Mucosa of rectum (tissue), 2 donors: ENCODE measurements at regions not wholly inside any gene's neighbourhood (a gene's known extent, or its start where the extent isn't known, plus 50 kb on each side); places are given as distances from the start of the nearest gene placed in this dataset.

ENCODE experiments used
- H3K27ac ChIP-seq, 2 donors: one replicate each; pipeline ENCODE4 v1.7.0; 2013; ENCODE audit warnings: inconsistent platforms in 2 of 2, low read depth in 2 of 2, low read length in 2 of 2
- H3K27me3 ChIP-seq, 2 donors: one replicate each; pipeline ENCODE4 v1.7.0; 2013; ENCODE audit warnings: low read length in 2 of 2; ENCODE audit not compliant: control insufficient read depth in 2 of 2, insufficient read depth in 2 of 2
- H3K36me3 ChIP-seq, 2 donors: one replicate each; pipeline ENCODE4 v1.7.0; 2013; ENCODE audit warnings: low read length in 2 of 2; ENCODE audit not compliant: control insufficient read depth in 2 of 2, insufficient read depth in 2 of 2
- H3K4me1 ChIP-seq, 2 donors: one replicate each; pipeline ENCODE4 v1.7.0; 2013; ENCODE audit warnings: low read length in 2 of 2, mild to moderate bottlenecking in 1 of 2; ENCODE audit not compliant: control insufficient read depth in 2 of 2, insufficient read depth in 2 of 2
- H3K4me3 ChIP-seq, 2 donors: one replicate each; pipeline ENCODE4 v1.7.0; 2013; ENCODE audit warnings: low read length in 2 of 2
- H3K9ac ChIP-seq, 2 donors: one replicate each; pipeline ENCODE4 v1.7.0; 2013; ENCODE audit warnings: low read length in 2 of 2, low read depth in 1 of 2, mild to moderate bottlenecking in 1 of 2
- H3K9me3 ChIP-seq, 2 donors: one replicate each; pipeline ENCODE4 v1.7.0; 2013; ENCODE audit warnings: low read length in 2 of 2; ENCODE audit not compliant: control insufficient read depth in 2 of 2
- donor health status: healthy.
- donor health status: Normal muscosa, but diverticular disease.

DNA sequence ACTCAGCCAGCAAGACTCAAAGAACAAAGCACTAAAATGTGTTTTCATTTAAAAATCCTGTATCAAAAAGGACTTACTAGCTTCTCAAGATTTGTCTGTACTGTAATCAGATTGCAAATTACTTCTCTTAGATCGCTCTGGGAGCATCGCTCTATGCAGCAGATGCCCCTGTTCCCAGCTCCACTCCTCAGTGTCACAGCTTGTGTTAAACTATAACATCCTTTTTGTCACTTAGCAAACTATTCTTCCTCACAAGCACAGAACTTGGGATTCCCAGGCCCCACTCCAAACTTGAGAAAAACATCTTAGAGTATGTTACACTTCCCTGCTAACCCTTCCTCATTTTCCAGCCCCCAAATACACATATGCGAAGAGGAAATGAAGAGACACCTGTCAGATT lies 85.1 kb upstream of the CHRM3 start:
- H3K27ac ChIP-seq = no peak overlapping the region
- H3K4me3 ChIP-seq = no peak overlapping the region
- no peaks in the 10 kb centered on the region for H3K4me1 ChIP-seq
- no peaks in the 10 kb centered on the region for H3K27me3 ChIP-seq
- H3K36me3 ChIP-seq = no peaks in the 10 kb centered on the region
- H3K9ac ChIP-seq = no peak overlapping the region
- no peaks in the 10 kb centered on the region for H3K9me3 ChIP-seq

GRCh38 chr1:239297910-239298309 lies 88.5 kb upstream of the CHRM3 start:
- Histone ChIP-seq H3K9me3 (no peaks in the 10 kb centered on the region), H3K4me1 (peaks cover 0 to 9% of the 10 kb centered on the region in 2 donors)

GRCh38 chr1:239293350-239294110 lies 92.8 kb upstream of the CHRM3 start:
- H3K27ac ChIP-seq = no peak overlapping the region
- H3K4me1 ChIP-seq = peaks cover 0 to 12% of the 10 kb centered on the region in 2 donors
- H3K27me3 ChIP-seq = no peaks in the 10 kb centered on the region
- H3K9me3 ChIP-seq = no peaks in the 10 kb centered on the region
- no peaks in the 10 kb centered on the region for H3K36me3 ChIP-seq
- no peak overlapping the region for H3K9ac ChIP-seq
- no peak overlapping the region for H3K4me3 ChIP-seq

More at GRCh38 chr1:239297910-239298309, 88.5 kb upstream of the CHRM3 start:
- Histone ChIP-seq H3K9ac (no peak overlapping the region), H3K4me3 (no peak overlapping the region), H3K27ac (no peak overlapping the region), H3K36me3 (no peaks in the 10 kb centered on the region), H3K27me3 (no peaks in the 10 kb centered on the region)

DNA sequence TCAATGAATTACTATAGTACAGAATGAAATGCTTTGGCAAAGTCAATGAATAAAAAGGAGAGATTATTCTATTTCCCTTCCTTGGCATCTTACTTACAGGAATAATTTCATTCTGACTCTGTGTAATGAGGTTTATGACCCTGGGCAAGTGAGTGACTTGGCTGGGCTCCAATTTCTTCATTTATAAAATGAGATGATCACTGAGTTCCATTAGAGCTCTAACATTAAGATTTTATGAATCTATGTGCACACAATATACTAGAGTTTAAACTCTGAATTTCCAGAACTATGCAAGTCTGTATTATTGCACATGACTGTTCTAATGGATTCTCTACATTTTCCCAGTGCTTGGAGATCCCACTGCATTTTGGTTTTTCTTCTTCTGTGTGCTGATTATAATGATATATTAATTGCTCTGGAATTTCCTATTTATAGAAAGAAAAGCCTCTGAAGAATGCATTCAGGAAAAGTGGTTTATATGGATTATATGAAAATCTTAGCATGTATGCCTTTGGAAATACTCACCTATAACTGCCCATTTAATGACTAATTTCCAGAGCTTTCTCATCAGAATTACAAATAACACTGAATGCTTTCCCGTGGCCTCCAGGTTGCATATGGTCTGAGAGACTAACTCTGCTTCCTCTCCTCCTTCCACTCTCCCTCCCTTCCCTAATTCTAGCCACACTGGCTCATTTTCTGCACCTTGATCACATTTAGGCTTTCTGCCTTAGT lies 97.4 kb upstream of the CHRM3 start:
- H3K9me3 ChIP-seq = no peaks in the 10 kb centered on the region
- no peaks in the 10 kb centered on the region for H3K36me3 ChIP-seq
- H3K27me3 ChIP-seq = no peaks in the 10 kb centered on the region
- no peak overlapping the region for H3K4me3 ChIP-seq
- H3K27ac ChIP-seq = no peak overlapping the region
- H3K9ac ChIP-seq = no peak overlapping the region
- peaks cover 0 to 10% of the 10 kb centered on the region in 2 donors for H3K4me1 ChIP-seq

DNA sequence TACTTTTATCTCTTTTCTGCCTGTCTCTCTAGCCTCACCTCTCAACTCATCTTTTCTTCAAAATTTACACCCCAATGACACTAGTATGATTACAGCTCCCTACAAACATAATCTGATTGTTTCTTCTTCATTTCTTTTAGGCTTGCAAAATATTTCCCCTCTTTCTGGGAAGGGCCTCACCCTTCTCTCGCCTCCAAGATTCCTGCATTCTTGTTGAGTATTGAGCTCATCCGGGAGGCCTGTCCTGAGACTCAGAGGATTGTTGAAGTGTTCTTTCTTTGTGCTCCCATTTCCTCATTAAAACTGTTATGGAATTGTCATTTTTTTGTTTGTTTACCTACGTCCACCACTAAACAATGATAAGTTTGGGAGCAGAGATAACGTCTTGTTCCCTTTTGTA lies 99.1 kb upstream of the CHRM3 start:
- peaks cover 0 to 5% of the 10 kb centered on the region in 2 donors for H3K4me1 ChIP-seq
- no peaks in the 10 kb centered on the region for H3K27me3 ChIP-seq
- no peak overlapping the region for H3K9ac ChIP-seq
- H3K4me3 ChIP-seq = no peak overlapping the region
- no peaks in the 10 kb centered on the region for H3K9me3 ChIP-seq
- no peak overlapping the region for H3K27ac ChIP-seq
- no peaks in the 10 kb centered on the region for H3K36me3 ChIP-seq

DNA sequence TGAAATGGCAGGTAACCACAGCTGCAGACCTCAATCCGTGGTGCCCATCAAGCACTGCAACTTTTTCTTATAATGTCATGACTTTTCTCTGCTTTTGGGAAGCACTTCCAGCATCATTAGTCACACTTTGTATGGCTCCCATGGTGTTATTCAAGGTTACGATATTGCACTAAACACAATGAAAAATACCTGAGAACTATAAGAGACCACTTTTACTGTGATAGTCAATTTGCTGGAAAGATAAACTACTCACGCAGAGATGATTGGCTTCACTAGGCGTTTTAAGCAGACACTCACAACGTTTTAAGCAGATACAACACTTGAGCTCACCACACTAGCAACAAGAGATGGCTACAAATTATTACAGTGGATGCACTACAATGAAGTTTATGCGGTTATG lies 103.2 kb upstream of the CHRM3 start:
- no peaks in the 10 kb centered on the region for H3K9me3 ChIP-seq
- H3K36me3 ChIP-seq = no peaks in the 10 kb centered on the region
- no peak overlapping the region for H3K4me3 ChIP-seq
- H3K27ac ChIP-seq = no peak overlapping the region
- no peak overlapping the region for H3K9ac ChIP-seq
- no peaks in the 10 kb centered on the region for H3K4me1 ChIP-seq
- no peaks in the 10 kb centered on the region for H3K27me3 ChIP-seq

DNA sequence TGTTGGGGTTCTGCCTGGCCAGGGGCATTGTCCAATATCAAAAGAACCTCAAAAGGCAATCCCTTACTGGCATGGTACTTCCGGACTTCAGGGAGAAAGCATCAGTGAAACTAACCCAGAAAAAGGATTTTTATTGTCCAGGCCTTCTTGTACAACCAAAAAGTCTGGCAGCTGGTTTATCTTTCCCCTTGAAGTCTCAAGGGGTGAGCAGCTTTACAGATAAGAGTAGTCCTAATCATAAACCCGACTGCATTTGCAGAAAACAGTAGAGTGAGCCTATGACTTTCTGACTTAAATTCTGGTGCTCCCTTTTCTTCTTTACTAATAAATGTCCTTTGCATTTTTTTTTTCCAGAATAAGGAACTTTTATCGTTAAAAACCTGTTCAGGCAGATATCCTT lies 104.0 kb upstream of the CHRM3 start:
- Histone ChIP-seq H3K4me3 (no peak overlapping the region), H3K36me3 (no peaks in the 10 kb centered on the region), H3K9ac (no peak overlapping the region), H3K9me3 (no peaks in the 10 kb centered on the region), H3K27ac (no peak overlapping the region), H3K4me1 (no peaks in the 10 kb centered on the region), H3K27me3 (no peaks in the 10 kb centered on the region)

DNA sequence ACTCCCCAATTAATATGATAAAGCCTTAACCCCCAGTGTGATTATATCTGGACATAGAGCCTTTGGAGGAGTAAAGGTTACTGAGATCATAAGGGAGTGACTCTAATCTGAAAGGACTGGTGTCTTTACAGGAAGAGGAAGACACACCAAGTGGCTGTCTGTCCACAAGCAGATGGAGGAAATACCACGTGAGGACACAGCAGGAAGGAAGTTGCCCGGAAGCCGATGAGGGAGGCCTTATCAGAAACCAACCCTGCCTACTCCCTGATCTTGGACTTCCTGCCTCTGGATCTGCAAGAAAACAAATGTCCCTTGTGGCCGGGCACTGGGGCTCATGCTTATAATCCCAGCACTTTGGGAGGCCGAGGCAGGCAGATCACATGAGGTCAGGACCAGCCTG lies 110.3 kb upstream of the CHRM3 start:
- no peak overlapping the region for H3K27ac ChIP-seq
- no peak overlapping the region for H3K4me3 ChIP-seq
- H3K9ac ChIP-seq = no peak overlapping the region
- no peaks in the 10 kb centered on the region for H3K36me3 ChIP-seq
- no peaks in the 10 kb centered on the region for H3K4me1 ChIP-seq
- H3K27me3 ChIP-seq = no peaks in the 10 kb centered on the region
- no peaks in the 10 kb centered on the region for H3K9me3 ChIP-seq

DNA sequence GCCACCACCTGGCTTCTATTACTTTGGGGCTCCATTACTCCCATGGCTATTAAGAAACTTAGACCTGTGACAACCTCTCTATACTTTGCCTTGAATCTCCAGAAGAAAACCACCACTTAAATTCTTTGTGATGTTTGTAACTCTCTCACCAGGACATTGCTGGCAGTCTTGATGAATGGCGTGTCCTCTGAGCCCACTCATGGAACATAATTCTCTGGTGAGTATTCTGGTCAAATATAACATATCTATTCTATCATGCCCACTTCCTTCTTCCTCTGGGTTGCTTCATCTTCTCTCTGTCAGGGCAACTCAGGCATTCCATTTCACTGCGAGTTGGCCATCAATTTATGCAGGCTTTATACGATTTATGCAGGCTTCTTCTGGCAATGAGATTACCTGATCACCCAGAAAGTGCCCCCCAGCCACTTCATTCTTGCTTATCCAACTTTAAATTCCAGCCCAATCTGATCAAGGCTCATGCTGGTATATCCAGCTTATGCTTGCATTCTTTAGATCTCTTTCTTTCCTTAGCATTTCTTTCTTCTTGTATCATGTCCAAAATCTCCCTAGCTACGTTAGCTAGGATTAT lies 112.0 kb upstream of the CHRM3 start:
- Histone ChIP-seq H3K9me3 (no peaks in the 10 kb centered on the region), H3K4me3 (no peak overlapping the region), H3K9ac (no peak overlapping the region), H3K4me1 (no peaks in the 10 kb centered on the region), H3K36me3 (no peaks in the 10 kb centered on the region), H3K27me3 (no peaks in the 10 kb centered on the region), H3K27ac (no peak overlapping the region)

DNA sequence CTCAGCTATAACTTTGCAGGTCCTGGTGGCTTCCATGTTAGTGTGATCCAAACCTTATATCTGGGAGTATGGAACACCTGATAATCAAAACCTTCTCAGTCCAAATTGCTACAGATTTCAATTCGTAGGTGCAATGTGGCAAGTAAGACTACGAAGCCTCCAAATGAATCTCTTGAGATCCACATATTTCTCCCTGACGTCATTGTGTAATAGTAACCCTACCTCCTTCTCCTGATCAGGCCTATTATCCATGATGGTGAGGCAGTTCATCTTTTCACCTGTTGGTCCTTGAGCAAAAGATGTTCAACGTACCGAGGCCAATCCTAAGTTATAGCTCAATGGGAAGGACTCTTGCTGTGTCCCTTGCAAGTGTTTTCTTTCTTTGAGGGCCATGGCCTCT lies 115.9 kb upstream of the CHRM3 start:
- Histone ChIP-seq H3K27ac (no peak overlapping the region), H3K9ac (no peak overlapping the region), H3K4me1 (no peaks in the 10 kb centered on the region)

More for the DNA sequence above, 115.9 kb upstream of the CHRM3 start:
- Histone ChIP-seq H3K36me3 (no peaks in the 10 kb centered on the region), H3K4me3 (no peak overlapping the region), H3K9me3 (no peaks in the 10 kb centered on the region), H3K27me3 (no peaks in the 10 kb centered on the region)
